GM12801 (cell line): ENCODE measurements at regions not wholly inside any gene's neighbourhood (a gene's known extent, or its start where the extent isn't known, plus 50 kb on each side); places are given as distances from the start of the nearest gene placed in this dataset.

Source experiments
- TF ChIP-seq, protein P1 (sequence below): IDR thresholded peaks from one replicate; pipeline ENCODE4 v1.5.1; 2011; ENCODE audit warnings: control low read depth; ENCODE audit not compliant: insufficient read length; ENCODE audit errors: extremely low read depth

DNA sequence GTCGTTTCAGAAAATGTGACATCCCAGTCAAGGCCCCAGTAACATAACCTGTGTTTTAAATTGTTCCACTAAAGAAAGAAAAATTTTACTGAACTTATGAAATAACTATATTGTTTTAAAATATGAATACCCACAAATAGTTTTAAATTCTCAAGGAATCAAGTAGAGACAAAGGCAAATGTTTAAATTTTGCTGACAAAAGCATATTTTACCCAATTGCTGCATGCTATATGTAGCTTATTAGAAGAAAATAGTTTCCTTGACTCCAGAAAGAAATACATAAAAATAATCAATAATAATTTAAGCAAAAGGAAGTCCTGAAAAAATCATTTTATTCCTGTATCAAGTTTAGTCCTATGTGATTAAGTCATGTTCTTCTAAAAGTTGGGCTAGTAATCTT lies 481.3 kb upstream of the ADGRL3 start:
- TF ChIP-seq, protein P1, sequence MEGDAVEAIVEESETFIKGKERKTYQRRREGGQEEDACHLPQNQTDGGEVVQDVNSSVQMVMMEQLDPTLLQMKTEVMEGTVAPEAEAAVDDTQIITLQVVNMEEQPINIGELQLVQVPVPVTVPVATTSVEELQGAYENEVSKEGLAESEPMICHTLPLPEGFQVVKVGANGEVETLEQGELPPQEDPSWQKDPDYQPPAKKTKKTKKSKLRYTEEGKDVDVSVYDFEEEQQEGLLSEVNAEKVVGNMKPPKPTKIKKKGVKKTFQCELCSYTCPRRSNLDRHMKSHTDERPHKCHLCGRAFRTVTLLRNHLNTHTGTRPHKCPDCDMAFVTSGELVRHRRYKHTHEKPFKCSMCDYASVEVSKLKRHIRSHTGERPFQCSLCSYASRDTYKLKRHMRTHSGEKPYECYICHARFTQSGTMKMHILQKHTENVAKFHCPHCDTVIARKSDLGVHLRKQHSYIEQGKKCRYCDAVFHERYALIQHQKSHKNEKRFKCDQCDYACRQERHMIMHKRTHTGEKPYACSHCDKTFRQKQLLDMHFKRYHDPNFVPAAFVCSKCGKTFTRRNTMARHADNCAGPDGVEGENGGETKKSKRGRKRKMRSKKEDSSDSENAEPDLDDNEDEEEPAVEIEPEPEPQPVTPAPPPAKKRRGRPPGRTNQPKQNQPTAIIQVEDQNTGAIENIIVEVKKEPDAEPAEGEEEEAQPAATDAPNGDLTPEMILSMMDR, result no peak

DNA sequence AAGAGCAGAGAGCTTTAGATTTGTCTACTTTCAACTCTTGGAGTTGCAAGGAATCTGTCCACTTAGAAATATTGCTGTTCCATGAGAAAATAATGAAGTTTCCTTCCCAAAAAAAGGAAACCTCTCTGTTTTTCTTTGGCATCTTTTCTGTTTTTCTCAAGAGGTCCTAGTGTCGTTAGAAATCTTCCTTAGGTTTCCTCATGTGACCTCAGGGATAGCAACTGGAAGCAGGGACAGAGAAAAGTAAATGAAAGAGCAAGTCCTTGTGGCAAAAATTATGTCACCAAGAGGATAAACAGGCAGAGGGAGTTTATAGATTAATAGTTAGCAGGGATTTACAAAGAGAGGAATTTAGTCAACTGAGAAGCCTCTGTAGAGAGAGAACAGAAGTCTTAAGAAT lies 478.4 kb upstream of the ADGRL3 start:
- TF ChIP-seq, protein P1, result no peak

DNA sequence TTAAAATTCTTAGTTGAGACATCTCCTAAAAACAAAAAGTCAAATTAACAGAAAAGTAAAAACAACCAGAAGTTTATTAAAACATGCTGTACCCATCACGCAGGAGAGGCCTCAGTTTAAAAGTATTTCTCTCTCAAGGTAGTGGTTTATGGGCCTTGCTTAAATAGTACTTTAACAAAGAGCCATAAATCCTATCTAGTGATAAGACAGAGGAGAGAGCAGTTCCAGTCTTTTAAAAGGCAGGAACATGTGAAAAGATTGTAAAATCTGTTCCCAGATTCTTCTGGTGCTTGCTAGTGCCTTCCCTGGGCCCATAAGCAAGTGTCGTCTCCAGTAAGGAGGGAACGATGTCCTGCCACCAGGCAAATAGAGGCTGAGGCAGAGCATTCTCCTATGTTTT lies 476.3 kb upstream of the ADGRL3 start:
- TF ChIP-seq, protein P1, result no peak

DNA sequence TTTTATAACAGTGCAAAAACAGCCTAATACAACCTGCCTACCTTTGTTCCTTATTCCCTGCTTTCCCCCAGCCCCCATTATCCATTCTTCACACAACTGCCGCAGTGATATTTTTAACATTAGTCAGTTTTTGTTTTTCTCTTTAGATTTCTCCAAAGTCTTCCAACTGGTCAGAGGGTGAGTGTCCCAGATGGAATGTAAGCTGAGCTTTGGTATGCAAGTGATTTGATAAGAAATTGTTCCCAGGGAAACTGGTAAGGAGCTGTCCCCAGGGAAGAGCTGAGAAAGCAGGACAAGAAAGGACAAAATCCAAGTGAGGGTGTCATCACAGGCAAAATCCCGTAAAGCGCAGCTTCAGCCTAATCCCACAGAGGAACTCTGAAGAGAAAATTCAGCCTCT lies 475.5 kb upstream of the ADGRL3 start:
- TF ChIP-seq, protein P1, result no peak

DNA sequence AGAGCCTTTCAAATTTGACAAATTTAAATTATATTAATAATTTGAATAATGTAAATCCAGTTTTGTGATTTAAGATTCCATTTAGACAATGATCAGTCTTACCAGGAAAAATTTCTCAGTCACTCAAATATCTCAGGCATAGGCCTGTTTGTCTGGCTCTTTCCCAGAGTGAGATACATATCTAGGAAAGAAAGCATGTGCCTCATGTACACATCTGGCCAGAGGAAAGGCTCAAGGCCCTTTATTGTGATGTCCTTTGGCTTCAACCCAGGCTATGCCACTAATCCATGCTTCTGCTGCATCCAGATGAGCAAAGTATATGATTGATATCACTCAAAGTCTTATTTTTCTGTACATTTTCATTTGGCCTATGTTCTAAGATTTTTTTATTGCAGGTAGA lies 473.3 kb upstream of the ADGRL3 start:
- TF ChIP-seq, protein P1, result no peak

DNA sequence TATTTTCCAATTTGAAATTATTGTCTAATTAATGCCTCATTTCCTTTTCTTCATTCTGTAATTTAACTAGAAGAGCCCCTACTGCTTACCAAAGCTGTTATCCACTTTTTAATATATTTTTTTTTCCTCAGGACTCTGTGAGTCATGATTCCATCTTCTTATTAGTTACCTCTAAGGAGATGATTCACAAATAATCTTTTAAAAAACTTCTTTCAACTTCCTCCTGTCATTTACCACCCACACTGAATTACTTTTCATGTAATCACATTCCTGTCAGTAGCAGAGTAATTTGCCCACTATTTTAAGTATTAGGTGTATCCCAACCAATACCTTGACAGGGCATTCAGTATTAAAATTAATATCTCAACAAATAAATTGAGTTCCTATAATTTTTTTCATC lies 470.9 kb upstream of the ADGRL3 start:
- TF ChIP-seq, protein P1, result no peak

DNA sequence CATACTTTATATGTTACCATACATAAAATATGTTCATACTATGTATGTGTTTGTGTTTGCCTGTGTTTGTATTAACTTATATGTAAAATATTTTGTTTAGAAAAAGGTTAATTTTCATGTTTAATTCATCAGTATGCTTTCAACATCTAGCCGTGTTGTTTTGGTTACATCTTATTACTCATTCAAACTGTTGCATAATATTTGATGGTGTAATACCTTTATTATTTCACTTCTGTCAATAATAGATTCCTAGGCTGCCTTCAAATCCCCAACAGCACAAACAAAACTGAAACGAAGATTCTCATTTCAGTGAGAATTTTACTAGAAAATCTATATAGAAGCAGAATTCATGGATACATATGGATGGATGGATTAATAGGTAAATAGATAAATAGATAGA lies 462.3 kb upstream of the ADGRL3 start:
- TF ChIP-seq, protein P1, result no peak

DNA sequence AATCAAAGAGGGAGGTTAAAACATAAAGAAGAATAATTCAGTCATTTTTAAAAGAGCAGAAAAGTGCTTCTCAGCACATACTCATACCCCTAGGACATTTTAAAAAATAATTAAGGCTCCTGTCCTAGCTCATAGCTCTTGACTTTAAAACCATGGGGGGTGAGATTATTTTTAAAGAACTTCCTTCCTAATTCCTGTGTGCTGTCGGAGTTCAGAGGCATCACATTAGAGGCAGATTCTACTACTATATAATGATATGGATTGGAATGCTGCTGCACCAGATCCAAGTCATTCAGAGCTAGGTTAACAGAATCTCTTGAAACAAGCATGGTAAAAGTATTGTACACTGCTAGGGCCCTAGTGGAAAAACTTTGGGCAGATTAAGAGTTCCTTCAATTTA lies 456.5 kb upstream of the ADGRL3 start:
- TF ChIP-seq, protein P1, result no peak
